HCT116 (cell line): ENCODE measurements at regions not wholly inside any gene's neighbourhood (a gene's known extent, or its start where the extent isn't known, plus 50 kb on each side); places are given as distances from the start of the nearest gene placed in this dataset.

Experiments
- ATAC-seq: fragments of 200-7000 bp; cut with Tn5 transposase; 2 replicates; pipeline ENCODE4 v1.9.1; 2020; ENCODE audit warnings: mild to moderate bottlenecking, moderate library complexity
- BruUV-seq: library from RNA; stranded (reverse); fragments of 400-500 nt; replicated peaks from 2 replicates; lab custom pipeline; 2021; lab: Mats Ljungman, UMichigan
- CTCF ChIA-PET: fragments of 300-600 bp; sonication (Branson Sonifier 250); formaldehyde crosslinking; loops from one replicate; lab custom pipeline; 2021; ENCODE audit warnings: antibody characterized with exemption; lab: Charles Lee
- POLR2A ChIA-PET: fragments of 300-600, 350-600 bp; sonication (Branson Sonifier 250); formaldehyde crosslinking; loops from one replicate; lab custom pipeline; 2021; ENCODE audit warnings: antibody characterized with exemption; lab: Charles Lee
- RAD21 ChIA-PET, 2 experiments: fragments of 300-600 bp; sonication (Branson Sonifier 250); formaldehyde crosslinking; loops; one replicate each; lab custom pipeline; 2023; ENCODE audit warnings: low total read pairs in 2 of 2; ENCODE audit not compliant: uncharacterized antibody in 2 of 2, unreplicated experiment in 2 of 2, low non-redundant PET in 1 of 2; lab: Charles Lee
- DNase-seq: peaks from one replicate; pipeline ENCODE4 v3.0.0-alpha.2; 2010; ENCODE audit warnings: low read depth, low spot score
- H2AFZ ChIP-seq: fragments of 200-600 bp; shearing (Covaris generic), sonication (generic); 2 replicates; pipeline ENCODE4 v1.6.1; 2017; ENCODE audit warnings: low read depth, mixed run types, mixed read lengths, antibody characterized with exemption, low read length; ENCODE audit not compliant: poor library complexity, severe bottlenecking
- H3K27ac ChIP-seq: 2 replicates; pipeline ENCODE4 v1.5.1; 2012; ENCODE audit warnings: low read depth, low read length
- H3K27me3 ChIP-seq: fragments of 200-600 bp; sonication (generic); 2 replicates; pipeline ENCODE4 v1.6.1; 2016; ENCODE audit warnings: mixed run types, low read length, mixed read lengths; ENCODE audit not compliant: insufficient read depth
- H3K36me3 ChIP-seq, 2 experiments: fragments of 200-500 bp in 1 of 2; fragments of 200-600 bp in 1 of 2; sonication (Bioruptor generic) in 1 of 2; sonication (generic) in 1 of 2; 2 replicates each; pipeline versions ENCODE4 v1.5.1 to v1.6.1; 2014 to 2016; ENCODE audit warnings: low read length in 2 of 2, inconsistent platforms in 1 of 2, mixed read lengths in 1 of 2, mixed run types in 1 of 2; ENCODE audit not compliant: insufficient read depth in 2 of 2, control insufficient read depth in 1 of 2
- H3K4me1 ChIP-seq, 2 experiments: fragments of 200-600 bp in 1 of 2; sonication (generic) in 1 of 2; 2 replicates each; pipeline versions ENCODE4 v1.5.1 to v1.6.1; 2012 to 2017; ENCODE audit warnings: low read length in 2 of 2, inconsistent platforms in 1 of 2, mild to moderate bottlenecking in 1 of 2, mixed read lengths in 1 of 2, mixed run types in 1 of 2, moderate library complexity in 1 of 2; ENCODE audit not compliant: insufficient read depth in 2 of 2, control insufficient read depth in 1 of 2
- H3K4me2 ChIP-seq: fragments of 200-600 bp; sonication (generic); 2 replicates; pipeline ENCODE4 v1.6.1; 2017; ENCODE audit warnings: mixed run types, low read length, mixed read lengths
- H3K4me3 ChIP-seq, 2 experiments: fragments of 200-600 bp in 1 of 2; sonication (generic) in 1 of 2; replicated peaks in 1 of 2; 2 replicates each; pipeline ENCODE4 v1.5.1; 2011 to 2016; ENCODE audit warnings: low read length in 2 of 2, control low read depth in 1 of 2, low read depth in 1 of 2, mild to moderate bottlenecking in 1 of 2, mixed read lengths in 1 of 2, mixed run types in 1 of 2
- H3K79me2 ChIP-seq: fragments of 200-600 bp; sonication (generic); 2 replicates; pipeline ENCODE4 v1.6.1; 2017; ENCODE audit warnings: mild to moderate bottlenecking, mixed run types, low read length, moderate library complexity, mixed read lengths; ENCODE audit not compliant: insufficient read depth
- H3K9ac ChIP-seq: fragments of 200-600 bp; sonication (generic); 2 replicates; pipeline ENCODE4 v1.6.1; 2016; ENCODE audit warnings: low read length, mixed read lengths
- H3K9me2 ChIP-seq: fragments of 200-600 bp; sonication (generic), shearing (Covaris generic); 2 replicates; pipeline ENCODE4 v1.6.1; 2017; ENCODE audit warnings: mixed run types, mild to moderate bottlenecking, moderate library complexity; ENCODE audit not compliant: insufficient read depth
- H3K9me3 ChIP-seq, 2 experiments: fragments of 200-500 bp in 1 of 2; fragments of 200-600 bp in 1 of 2; sonication (Bioruptor generic) in 1 of 2; sonication (generic) in 1 of 2; 2 replicates each; pipeline ENCODE4 v1.6.1; 2014 to 2017; ENCODE audit warnings: low read length in 2 of 2, mixed read lengths in 2 of 2, inconsistent platforms in 1 of 2, low read depth in 1 of 2, mild to moderate bottlenecking in 1 of 2, mixed run types in 1 of 2, moderate library complexity in 1 of 2; ENCODE audit not compliant: control insufficient read depth in 1 of 2, insufficient read depth in 1 of 2
- H4K20me1 ChIP-seq: fragments of 200-600 bp; sonication (generic), shearing (Covaris generic); 2 replicates; pipeline ENCODE4 v1.6.1; 2017; ENCODE audit warnings: mixed run types, mild to moderate bottlenecking, moderate library complexity; ENCODE audit not compliant: insufficient read depth
- CBX3 ChIP-seq: IDR thresholded peaks from 2 replicates; pipeline ENCODE4 v1.6.1; 2012; ENCODE audit warnings: low read depth
- ELF1 ChIP-seq: IDR thresholded peaks from 2 replicates; pipeline ENCODE4 v1.6.1; 2012; ENCODE audit warnings: low read depth, borderline replicate concordance
- EZH2 ChIP-seq: fragments of 200-600 bp; sonication (generic); IDR thresholded peaks from 2 replicates; pipeline ENCODE4 v1.6.1; 2017; ENCODE audit warnings: antibody characterized with exemption, mixed run types
- EZH2phosphoT487 ChIP-seq: fragments of 200-600 bp; IDR thresholded peaks from 2 replicates; pipeline ENCODE4 v1.6.1; 2018; ENCODE audit warnings: antibody characterized with exemption, borderline replicate concordance
- JUND ChIP-seq: IDR thresholded peaks from 2 replicates; pipeline ENCODE4 v1.6.1; 2012
- MAX ChIP-seq: IDR thresholded peaks from 2 replicates; pipeline ENCODE4 v1.6.1; 2012
- SIN3A ChIP-seq: IDR thresholded peaks from 2 replicates; pipeline ENCODE4 v1.6.1; 2012; ENCODE audit warnings: low read depth
- SRF ChIP-seq: IDR thresholded peaks from 2 replicates; pipeline ENCODE4 v1.6.1; 2012; ENCODE audit warnings: low read depth
- YY1 ChIP-seq: IDR thresholded peaks from 2 replicates; pipeline ENCODE4 v1.6.1; 2011; ENCODE audit warnings: low read length, low read depth, moderate library complexity, mild to moderate bottlenecking; ENCODE audit not compliant: insufficient replicate concordance; ENCODE audit errors: extremely low read depth
- ZFX ChIP-seq: fragments of 450-650 bp; IDR thresholded peaks from 2 replicates; pipeline ENCODE4 v1.6.1; 2017
- intact Hi-C: fragments of 100-400 bp; cut with micrococcal nuclease; formaldehyde crosslinking; loops from 2 replicates; pipeline ENCODE4 v1.10.0; 2022
- TF ChIP-seq, protein P1 (sequence below), 3 experiments: fragments of 200-600 bp in 1 of 3; sonication (generic) in 1 of 3; IDR thresholded peaks in 2 of 3; conservative IDR thresholded peaks in 1 of 3; 2 replicates each; pipeline ENCODE4 v1.5.1; 2012 to 2017; ENCODE audit warnings: low read depth in 2 of 3, low read length in 2 of 3, antibody characterized with exemption in 1 of 3, borderline replicate concordance in 1 of 3, control low read depth in 1 of 3, mild to moderate bottlenecking in 1 of 3, mixed read lengths in 1 of 3, mixed run types in 1 of 3, moderate library complexity in 1 of 3; ENCODE audit not compliant: insufficient read depth in 1 of 3

- no peak for ATAC-seq
- no peaks in the 10 kb centered on the region for H3K36me3 ChIP-seq
- TF ChIP-seq ELF1 (no peak), SRF (no peak), YY1 (no peak), CBX3 (no peak), EZH2phosphoT487 (no peak), EZH2 (no peak)
- TF ChIP-seq, all 23 proteins: peak for 0
- CTCF ChIA-PET: no interaction called here
- Histone ChIP-seq H3K9me3 (no peaks in the 10 kb centered on the region), H4K20me1 (no peaks in the 10 kb centered on the region), H2AFZ (peak overlapping the region; percentile 67), H3K79me2 (no peaks in the 10 kb centered on the region), H3K9me2 (no peaks in the 10 kb centered on the region), H3K9ac (no peak overlapping the region), H3K4me1 (no peaks in the 10 kb centered on the region), H3K27ac (no peak overlapping the region), H3K4me2 (no peak overlapping the region), H3K4me3 (no peak overlapping the region), H3K27me3 (no peaks in the 10 kb centered on the region)
- RAD21 ChIA-PET: no interaction called here
- DNase-seq: no peak
- POLR2A ChIA-PET: no interaction called here
- BruUV-seq: no TSS peak
- intact Hi-C loops: no loop called here
Measured at GRCh38 chr1:167152192-167152876, 58.5 kb downstream of the STYXL2 start.

DNA sequence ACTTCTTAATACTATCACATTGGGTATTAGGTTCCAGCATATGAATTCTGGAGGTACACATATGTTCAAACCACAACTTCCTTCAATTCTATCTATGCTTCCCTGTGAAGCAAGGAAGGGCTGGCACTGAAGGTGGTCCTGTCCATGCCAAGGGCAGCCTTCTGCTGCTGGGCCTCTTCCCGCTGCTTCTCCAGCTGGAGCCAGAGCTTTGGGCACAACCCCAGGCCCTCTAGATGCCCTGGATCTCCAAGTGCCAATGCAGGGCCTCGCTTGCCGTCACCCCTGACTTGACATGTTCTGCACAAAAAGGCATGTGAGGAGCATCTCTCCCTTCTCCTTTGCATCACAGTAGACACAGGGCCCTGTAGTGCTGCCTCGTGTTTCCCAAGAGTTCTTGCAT, 62.6 kb downstream of the STYXL2 start:
- CTCF ChIA-PET: no interaction called here

More for the DNA sequence above, 62.6 kb downstream of the STYXL2 start:
- H3K9me3 ChIP-seq: no peaks in the 10 kb centered on the region
- intact Hi-C loops: no loop called here
- H3K4me3 ChIP-seq: no peak overlapping the region
- H2AFZ ChIP-seq: no peak overlapping the region
- BruUV-seq: no TSS peak
- peaks cover 3 to 14% of the 10 kb centered on the region in 2 experiments for H3K4me1 ChIP-seq
- no peaks in the 10 kb centered on the region for H4K20me1 ChIP-seq
- no peak overlapping the region for H3K4me2 ChIP-seq
- H3K9ac ChIP-seq: no peak overlapping the region
- no peaks in the 10 kb centered on the region for H3K9me2 ChIP-seq
- no peaks in the 10 kb centered on the region for H3K36me3 ChIP-seq
- no peak for DNase-seq
- H3K27me3 ChIP-seq: no peaks in the 10 kb centered on the region
- POLR2A ChIA-PET: no interaction called here
- TF ChIP-seq EZH2 (no peak), YY1 (no peak), MAX (no peak), ZFX (no peak), SIN3A (no peak), JUND (no peak), CBX3 (no peak)
- TF ChIP-seq, protein P1, sequence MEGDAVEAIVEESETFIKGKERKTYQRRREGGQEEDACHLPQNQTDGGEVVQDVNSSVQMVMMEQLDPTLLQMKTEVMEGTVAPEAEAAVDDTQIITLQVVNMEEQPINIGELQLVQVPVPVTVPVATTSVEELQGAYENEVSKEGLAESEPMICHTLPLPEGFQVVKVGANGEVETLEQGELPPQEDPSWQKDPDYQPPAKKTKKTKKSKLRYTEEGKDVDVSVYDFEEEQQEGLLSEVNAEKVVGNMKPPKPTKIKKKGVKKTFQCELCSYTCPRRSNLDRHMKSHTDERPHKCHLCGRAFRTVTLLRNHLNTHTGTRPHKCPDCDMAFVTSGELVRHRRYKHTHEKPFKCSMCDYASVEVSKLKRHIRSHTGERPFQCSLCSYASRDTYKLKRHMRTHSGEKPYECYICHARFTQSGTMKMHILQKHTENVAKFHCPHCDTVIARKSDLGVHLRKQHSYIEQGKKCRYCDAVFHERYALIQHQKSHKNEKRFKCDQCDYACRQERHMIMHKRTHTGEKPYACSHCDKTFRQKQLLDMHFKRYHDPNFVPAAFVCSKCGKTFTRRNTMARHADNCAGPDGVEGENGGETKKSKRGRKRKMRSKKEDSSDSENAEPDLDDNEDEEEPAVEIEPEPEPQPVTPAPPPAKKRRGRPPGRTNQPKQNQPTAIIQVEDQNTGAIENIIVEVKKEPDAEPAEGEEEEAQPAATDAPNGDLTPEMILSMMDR (IDR thresholded peaks at IDR 0.05 in 2 of 3, conservative IDR thresholded peaks at IDR 0.05 in 1 of 3; ENCODE audit: borderline replicate concordance in 1 of 3, insufficient read depth in 1 of 3, low read depth in 2 of 3, low read length in 2 of 3): no peak
- TF ChIP-seq, all 23 proteins: peak for 0
- RAD21 ChIA-PET: interaction anchor here in 1 of 2 experiments (0.6 kb wide), 1 partner anchor 24 kb away, joined by 3 read pairs; no protein-coding TSS in a partner anchor
- ATAC-seq: no peak
- Histone ChIP-seq H3K27ac (no peak overlapping the region), H3K79me2 (no peaks in the 10 kb centered on the region)
